Stimulated activated CD8-positive, alpha-beta memory T cell treated with anti-CD3 and anti-CD28 coated beads, Interleukin-15, amount 100 ng/mL, for 4 hours (primary cell): ENCODE measurements at regions not wholly inside any gene's neighbourhood (a gene's known extent, or its start where the extent isn't known, plus 50 kb on each side); places are given as distances from the start of the nearest gene placed in this dataset.
"Not testable (repeated sequence)": the region's sequence is repeated elsewhere in the genome, so short reads cannot be mapped to it uniquely, and the experiment has no call there.

Source experiments
- DNase-seq, 2 donors: peaks; one replicate each; pipeline ENCODE4 v3.0.0-alpha.2; 2020; ENCODE audit warnings: low read depth in 2 of 2

DNA sequence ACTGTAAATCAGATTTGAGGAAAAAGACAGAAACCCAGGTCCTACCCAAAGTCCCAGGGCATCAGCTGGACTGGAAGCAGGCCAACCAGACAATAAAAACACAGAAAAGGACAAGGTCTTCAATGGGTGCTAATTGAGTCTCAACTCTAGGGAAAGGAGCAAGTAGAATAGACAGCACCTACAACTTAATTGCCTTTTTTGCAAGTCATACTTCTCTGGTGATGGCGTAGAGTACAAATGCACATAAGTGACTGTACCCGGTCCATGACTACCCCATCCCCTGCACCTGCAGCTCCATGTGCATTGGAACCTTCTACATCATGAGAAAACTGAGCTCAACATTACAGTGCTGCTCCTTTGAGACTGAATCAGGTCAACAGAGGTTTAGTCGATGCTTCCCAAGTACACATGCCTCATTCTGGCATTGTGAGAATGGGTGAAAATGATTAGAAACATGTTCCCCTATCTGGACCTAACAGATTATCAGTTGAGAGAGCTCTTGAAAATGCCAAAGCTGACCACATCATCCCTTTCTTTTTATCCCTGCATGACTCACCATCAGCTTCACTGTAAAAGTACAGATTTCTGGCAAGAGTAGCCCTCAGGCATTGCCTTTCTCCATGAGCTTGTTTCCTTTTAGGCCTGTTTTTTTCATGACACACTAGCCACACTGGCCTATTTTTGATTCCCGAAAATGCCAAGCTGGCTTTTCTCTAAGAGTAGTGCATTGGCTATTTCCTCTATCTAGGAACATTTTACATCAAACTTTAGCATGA is 298.3 kb downstream of the HS3ST1 start:
- no peak for DNase-seq

DNA sequence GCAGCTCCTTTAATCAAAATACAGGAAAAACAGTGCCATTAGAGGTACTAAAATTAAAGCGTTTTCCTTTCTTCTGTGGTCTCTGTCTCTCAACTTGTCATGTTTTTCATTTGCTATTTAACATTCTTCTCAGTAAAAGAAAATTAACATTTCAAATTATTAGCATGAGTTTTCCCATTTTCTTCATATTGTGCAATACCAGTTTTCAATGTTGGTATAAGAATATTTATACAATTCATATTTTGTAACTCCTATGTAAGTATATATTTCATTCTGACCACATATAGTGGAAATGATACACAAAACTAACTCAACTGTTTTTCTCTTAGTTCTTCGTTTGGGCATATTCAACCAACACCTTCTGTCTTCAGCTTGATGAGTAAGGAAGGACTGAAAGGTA is 308.3 kb downstream of the HS3ST1 start:
- DNase-seq, result no peak

DNA sequence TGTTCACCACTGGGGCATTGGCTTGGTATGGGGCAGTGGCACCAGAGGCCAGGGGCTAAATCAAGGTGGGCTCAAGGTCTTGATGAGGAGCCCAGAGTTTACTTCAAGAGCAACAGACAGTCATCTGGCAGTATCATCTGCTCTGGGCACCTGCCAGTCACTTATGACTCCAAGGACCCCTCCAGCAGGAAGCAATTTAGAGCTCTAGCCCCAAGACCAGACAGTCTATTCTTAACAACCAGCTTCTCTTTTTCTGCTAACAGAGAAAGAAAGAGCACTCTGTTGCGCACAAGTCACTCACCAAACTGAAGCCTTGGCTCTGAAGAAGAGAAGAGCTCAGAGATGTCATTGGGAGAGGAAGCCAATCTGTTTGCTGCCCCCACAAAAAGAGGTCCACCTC is 309.2 kb downstream of the HS3ST1 start:
- no peak for DNase-seq

DNA sequence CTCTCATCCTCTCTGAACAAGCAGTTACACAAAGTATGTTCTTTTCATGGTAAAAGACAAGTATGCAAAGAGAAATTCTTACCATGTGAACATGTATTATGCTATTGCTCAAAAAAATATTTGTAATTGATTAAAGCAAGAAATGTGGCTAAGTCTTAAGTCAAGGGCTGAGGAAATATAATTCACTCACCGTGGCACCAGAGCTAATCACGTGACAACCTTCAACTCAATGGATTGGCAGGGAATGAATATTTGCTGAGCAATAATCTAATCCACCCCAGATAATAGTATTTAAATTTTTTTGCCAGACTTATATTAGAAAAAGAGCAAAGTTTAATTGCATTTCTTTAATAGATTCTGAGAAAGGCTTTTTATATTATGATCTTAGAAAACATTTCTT is 310.2 kb downstream of the HS3ST1 start:
- no peak for DNase-seq

DNA sequence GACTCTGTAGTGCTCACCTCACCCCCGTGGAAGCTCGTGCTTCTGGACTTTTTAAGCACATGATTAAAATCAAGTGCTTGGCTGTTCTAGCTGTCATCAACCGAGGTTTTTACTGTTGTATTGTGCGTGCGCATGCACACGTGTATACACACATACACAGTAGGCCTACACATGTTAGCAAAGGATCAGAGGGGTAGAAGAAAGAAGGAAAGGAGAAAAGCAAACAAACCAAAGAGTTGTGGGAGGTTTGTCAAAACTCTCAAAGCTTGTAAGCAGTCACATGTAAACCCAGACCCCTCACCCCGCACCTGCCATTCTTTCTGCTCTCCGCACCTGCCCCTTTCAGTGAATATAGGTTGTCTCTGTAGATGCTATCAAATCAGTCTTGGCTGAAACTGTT is 311.8 kb downstream of the HS3ST1 start:
- no peak for DNase-seq

DNA sequence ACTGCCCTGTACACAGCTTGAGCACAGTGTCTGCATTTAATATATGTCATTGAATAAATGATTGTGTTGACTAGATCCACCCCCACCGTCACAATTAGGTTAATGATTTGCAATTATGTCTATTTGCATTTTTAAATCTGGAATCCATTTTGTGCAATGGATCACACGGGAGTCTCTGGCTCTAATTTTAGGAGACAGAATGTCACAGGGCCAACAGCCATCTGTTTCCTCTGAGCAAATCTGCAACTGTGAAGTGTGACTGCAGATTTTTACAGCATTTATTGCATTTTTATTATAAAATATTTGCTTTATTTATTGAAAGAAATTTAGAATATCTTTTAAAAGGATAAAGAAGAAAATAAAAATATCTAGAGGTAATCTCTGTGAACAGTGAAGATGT is 316.8 kb downstream of the HS3ST1 start:
- DNase-seq, result no peak

DNA sequence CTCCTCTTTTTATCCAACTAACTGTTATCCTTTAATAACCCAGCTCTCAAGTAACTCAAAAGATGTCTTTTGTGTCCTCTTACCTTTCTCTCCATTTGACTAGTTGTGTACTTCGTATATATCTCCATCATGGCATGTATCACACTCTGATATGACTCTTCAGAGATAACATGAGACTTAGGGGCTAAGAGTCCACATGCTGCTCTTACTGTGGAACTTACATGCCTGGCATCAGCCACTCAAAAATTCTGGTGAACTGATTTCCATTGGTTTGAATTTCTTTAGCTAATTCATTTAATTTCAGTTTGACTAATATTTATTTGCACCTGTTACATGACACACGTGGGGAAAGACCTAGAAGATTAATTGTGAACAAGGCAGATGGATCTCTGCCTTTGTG is 317.3 kb downstream of the HS3ST1 start:
- DNase-seq, result no peak

DNA sequence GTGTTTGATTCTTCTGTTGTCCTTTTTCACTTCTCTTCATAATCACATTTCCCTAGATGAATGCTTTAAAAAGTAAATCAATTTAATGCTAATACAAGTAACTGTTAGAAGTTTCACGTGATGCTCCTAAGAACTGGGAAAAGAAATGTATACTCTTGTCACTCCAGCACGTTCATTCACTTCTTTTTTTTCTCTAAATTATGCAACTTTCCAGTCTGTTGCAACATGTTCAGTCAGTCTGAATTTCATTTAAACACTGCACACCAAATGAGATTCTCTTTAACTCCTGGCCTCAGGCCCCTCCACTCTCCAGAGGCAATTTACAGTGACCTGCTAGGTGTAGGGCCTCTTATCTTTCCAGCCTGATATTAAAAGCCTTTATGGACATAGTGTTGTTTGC is 321.9 kb downstream of the HS3ST1 start:
- DNase-seq, result no peak

DNA sequence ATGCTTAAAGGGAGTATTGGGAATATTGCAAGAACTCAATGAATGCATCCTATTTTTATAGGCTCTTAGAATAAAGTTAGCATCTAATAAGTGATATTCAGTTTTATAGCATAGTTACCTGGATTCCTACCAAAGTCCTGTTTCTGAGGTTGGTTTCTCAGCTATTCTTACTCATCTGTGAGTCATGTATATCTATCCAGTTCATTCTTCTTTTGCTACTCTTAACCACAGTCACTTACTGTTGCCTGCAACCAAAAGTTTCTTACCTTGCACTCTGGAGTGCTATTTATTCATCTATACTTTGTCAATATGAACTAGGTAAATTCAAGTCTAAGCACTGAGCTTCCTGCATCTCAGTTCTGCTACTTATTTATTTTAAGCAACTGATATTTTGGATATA is 322.5 kb downstream of the HS3ST1 start:
- DNase-seq, result no peak

DNA sequence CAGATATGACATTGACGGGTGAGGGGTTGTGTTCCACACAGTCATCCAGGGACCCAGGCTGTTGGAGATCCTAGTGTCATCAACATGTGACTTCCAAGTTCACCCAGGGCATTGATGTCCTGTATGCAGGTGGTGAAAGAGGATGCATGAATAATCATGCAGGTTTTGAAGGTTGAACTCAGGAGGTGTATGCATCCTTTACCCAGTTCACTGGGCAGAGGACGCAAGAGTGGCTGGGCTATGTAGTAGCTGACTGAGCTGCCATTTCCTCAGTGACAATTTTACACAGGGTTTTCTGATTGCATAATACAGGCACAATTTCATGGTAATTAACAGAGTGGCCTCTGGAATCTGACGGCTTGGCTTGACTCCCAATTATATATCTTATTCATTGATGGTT is 323.0 kb downstream of the HS3ST1 start:
- no peak for DNase-seq

DNA sequence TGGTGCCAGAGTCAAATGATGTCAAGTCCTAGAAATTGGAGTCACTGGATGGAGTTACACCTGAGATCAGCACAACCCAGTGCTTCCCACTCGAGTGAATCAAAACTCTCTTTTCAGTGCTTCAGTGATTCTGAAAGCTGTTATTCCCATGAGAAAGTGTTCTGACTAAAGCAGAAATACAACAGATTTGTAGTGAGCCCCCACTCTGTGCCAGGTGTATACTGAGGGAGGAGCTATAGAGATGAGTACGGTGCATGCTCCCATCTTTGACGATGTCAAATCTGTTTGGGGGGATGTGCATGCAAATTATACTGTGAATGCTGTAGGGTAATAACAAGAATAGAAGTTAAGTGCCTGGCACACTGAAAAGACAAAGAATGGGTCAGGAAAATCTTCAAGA is 330.2 kb downstream of the HS3ST1 start:
- DNase-seq, result no peak

DNA sequence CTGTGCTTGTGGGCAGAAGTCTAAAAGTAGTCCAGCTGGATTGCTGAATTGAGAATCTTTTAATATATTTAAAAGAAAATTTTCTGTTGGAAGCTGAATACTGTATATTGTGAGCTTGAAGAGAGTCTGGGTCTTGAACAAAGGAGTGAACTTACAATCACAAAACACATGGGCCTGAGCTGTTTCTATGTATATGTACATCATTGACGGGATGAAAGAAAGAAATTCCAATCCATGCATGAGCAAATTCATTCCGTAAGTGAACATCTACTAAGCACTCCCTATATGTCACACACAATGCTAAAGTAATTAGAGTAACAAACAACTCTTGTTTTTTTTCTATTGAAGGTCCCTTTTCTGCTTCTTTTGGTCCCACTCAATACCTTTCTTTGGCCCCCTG is 331.0 kb downstream of the HS3ST1 start:
- DNase-seq, result no peak

DNA sequence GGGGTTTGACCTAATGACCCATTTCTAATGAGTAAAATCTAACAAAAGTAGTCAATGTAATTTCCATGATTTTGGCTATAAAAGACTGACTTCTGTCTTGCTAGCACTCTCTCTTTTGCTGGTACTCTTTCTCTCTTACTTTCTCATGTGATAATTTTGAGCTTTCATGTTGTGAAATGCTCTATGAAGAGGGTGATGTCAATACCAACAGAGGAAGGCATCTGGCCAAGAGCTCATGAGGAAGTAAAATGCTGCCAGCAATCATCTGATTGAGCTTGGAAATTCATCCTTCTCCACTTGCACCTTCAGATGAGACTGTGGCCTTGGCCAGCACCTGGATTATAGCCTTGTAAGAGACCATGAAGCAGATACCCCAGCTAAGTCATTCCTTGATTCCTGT is 347.7 kb downstream of the HS3ST1 start:
- no peak for DNase-seq

DNA sequence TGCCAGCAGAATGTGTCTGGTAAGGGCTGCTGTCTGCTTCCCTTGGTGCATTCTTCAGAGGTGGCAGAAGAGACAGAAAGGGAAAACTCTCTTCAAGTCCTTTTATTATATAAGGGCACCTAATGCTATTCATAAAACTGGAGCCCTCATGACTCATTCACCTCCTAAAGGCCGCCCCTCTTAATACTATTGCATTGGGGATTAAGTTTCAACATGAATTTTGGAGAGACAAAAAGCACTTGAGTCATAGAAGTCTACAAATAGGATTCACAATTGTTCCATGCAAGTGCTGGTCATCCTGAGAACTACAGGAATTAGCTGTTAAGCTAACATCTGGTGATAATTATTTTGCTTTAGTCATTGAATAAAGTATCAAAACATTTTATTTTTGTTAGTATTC is 349.5 kb downstream of the HS3ST1 start:
- DNase-seq, result no peak

DNA sequence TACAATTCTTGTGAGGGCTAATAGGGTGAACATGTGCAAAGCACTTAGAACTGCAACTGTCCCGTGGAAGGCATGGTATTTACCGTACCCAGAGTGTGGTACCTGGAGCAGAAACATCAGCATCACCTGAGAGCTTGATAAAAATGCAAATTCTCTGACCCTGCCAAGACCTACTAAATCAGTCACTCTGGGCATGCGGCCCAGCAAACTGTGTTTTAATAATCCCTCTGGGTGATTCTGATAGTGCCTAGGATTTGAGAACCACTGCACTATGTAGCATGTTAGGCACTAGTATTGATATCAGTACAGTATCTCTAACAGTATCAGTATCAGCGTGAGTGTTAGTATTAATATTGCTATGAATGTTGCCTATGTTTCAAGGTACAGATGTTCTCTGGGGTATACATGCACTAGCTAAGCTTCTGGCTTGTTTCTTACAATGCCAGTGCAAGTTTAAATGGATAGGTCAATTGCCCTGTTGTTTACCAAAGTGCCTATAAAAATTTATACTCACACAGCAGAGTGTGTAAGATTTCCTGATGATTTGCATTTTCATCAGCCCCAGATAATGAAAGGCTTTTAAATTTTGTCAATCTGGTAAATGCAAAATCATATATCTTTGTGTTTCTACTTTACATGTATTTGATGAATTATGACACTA is 354.0 kb downstream of the HS3ST1 start:
- DNase-seq, result no peak

DNA sequence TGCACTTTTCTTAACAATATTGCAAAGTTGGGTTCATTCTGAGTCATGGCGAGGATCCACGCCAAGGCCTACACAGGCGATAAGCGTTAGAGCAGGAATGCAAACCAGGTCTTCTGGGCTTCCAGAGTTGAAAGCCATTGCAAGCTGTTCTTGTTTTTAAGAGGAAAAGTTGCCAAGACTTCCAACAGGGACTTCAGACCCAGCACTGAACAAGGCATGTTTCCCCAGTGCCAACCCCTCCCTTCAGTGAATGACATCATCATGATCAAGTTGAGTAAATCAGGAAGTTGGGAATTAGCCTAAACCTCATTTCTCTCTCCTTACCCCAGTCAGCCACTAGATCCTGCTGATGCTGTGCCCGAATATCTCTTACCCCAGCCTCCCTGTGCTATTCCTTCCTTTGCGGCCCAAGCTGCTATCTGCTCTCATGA is 355.1 kb downstream of the HS3ST1 start:
- DNase-seq, result no peak

DNA sequence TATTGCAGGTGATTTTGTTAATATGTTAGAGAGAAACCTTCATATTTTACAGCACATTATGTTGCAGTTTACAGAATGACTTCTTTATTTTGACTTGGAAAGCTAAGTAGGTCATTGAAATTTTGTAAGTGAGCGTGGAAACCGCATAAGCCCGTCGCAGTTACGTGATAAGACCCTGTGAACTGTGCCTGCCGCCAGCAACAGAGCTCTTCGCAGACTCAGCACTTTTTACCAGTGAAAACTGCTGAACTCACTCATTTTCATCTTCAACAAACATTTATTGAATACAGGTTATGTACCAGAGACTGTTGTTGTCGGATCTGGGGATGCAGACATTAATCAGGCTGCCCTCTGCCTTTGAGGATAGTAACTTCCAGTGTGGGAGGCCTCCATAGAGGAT is 355.7 kb downstream of the HS3ST1 start:
- DNase-seq, result no peak

DNA sequence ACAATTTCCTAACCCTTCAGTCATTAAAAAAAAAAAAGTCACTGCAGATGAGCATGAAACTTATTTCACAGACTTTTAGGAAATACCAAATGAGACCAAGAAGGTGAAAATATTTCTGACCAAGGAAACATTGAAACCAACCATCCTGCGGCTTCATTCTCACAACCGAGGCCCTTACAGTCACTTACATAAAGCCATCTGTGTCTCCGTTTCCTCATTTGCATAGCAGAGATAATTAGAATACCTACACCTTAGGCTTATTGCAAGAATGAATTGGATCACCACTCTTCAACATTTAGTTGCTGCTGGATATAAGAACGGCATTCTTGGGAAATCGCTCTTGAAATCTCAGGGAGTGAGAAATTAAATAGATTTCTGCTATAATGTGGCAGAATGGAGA is 356.2 kb downstream of the HS3ST1 start:
- DNase-seq, result no peak

DNA sequence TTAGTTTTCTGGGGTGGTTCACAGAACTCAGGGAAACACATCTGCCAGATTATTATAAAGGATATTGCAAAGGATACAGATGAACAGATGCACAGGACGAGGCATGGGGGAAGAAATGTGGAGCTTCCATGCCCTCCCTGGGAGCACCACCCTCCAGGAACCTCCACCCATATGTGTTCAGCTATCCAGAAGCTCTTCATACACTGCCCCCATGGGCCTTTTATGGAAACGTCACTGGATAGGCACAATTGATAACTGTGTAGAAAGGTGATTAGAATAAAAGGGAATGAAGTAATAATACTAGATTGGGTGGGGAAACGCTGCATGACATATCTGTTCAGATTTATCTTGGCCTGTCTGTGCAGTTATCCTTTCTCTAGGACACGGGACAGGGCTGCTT is 357.9 kb downstream of the HS3ST1 start:
- no peak for DNase-seq

DNA sequence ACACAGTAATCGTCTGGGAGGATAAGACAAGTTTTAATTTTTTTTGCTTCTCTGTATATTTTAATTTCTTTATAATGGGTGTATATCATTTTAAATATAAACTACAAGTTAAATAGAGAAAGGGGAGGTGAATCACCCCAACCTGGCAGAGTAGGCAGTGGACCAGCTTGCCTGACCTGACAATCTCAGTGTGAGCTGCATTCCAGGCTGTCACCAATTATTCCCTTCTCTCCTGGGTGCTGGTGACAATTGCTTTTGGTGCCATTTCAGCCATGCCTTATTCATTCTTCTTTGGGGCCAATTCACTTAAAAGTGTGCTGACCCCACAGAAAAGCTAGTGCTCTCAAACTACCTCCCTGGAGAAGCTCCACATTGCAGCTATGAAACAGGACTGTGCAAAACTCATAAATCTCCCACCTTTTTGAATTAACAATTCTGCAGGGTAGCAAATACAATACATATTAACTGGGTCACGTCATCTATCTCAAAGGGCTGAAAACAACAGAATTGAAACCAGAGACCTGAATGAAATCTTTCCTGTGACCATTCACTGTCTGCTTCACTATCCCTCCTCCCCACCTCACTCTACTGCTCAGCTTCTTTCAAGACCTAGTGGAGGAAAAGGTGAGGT is 359.0 kb downstream of the HS3ST1 start:
- DNase-seq, result no peak

DNA sequence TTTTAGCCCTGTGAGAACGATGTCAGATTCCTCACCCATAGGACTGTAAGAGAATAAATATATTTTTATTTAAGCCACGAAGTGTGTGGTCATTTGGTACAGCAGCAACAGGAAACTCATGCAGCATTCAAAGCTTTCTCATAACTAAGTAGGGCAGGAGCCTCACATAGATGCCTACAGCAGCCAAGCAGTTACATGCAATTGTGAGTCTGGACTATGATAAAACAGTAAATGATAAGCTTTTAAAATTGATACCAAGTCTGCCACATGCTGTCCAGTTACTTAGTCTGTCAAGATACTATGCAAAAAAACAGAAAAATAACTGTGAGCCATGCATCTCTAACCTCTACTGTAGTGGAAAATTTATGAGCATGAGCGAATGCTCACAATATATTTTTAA is 359.6 kb downstream of the HS3ST1 start:
- DNase-seq, result no peak

DNA sequence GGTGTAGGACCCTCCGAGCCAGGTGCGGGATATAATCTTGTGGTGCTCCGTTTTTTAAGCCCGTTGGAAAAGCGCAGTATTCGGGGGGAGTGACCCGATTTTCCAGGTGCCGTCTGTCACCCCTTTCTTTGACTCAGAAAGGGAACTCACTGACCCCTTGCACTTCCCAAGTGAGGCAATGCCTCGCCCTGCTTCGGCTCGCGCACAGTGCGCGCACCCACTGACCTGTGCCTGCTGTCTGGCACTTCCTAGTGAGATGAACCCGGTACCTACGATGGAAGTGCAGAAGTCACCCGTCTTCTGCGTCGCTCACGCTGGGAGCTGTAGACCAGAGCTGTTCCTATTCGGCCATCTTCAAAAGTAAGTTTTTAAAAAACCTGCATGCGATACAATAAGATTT is 362.1 kb downstream of the HS3ST1 start:
- not testable (repeated sequence) for DNase-seq

DNA sequence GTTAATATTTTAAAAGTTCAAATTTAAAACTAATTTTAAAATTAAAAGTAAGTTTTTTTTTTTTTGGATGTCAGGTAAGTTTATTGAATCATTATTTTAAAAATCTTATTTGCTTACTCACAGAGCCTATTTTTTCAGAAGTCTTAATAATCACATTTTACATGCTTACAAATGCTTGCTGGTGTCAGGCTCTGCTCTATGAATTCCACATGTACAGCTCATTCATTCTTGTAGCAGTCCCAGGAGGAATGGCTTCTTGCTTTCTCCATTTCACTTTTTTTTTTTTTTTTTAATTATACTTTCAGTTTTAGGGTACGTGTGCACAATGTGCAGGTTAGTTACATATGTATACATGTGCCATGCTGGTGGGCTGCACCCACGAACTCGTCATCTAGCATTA is 368.1 kb downstream of the HS3ST1 start:
- DNase-seq, result not testable (repeated sequence)
